Fibroblast of skin of back (primary cell): ENCODE measurements at regions not wholly inside any gene's neighbourhood (a gene's known extent, or its start where the extent isn't known, plus 50 kb on each side); places are given as distances from the start of the nearest gene placed in this dataset.
"Not testable (repeated sequence)": the region's sequence is repeated elsewhere in the genome, so short reads cannot be mapped to it uniquely, and the experiment has no call there.

Experiments used
- DNase-seq: peaks from one replicate; pipeline ENCODE4 v3.0.0-alpha.2; 2013

DNA sequence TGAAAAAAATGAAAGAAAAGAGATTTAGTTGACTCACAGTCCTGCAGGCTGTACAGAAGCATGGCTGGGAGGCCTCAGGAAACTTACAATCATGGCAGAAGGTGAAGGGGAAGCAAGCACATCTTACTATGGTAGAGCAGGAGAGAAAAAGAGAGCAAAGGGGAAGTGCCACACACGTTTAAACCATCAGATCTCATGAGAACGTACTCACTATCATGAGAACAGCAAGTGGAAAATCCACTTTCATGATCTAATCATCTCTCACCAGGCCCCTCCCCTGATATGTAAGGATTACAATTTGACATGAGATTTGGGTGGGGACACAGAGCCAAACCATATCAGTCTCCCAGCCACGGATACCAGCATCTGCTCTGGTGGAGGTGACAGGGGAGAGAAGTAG lies 50.8 kb upstream of the CPOX start:
- DNase-seq = no peak

DNA sequence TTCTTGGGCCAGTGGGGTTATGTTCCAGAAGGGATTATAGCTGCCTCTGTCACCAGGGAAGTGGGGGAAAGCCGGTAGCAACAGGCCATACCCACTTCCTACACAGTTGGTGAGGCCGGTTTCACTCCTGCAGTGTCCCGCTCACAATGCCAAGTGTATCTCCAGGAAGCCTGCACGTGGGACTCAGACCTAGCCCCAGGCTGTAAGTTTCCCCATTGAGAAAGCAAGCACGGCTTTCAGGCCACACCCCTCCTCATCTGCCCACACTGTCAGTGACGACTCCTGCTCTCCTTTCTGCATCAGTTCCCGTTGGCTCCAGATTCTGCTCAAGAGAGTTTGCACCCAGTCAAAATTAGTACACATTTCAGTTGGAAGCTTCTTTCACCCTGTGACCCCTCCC lies 51.6 kb upstream of the CPOX start:
- DNase-seq = no peak

DNA sequence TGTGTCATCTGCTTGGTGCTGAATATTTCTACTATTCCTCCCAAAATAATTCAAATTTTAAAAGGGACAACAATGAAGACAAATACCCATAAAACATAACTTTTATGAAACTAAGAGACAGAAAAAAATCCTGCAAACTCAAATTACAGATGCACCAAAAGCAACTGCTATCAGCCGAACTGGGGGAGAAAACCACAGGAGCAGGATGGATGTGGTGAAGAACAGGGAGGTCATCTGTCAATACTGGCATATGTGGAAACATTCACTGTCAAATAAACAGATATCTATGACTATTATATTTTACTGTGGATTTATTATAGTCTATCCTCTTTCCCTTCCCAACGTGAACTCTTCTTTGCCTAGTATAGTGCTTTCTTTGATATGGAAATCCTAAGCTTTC lies 53.3 kb upstream of the CPOX start:
- DNase-seq = no peak

DNA sequence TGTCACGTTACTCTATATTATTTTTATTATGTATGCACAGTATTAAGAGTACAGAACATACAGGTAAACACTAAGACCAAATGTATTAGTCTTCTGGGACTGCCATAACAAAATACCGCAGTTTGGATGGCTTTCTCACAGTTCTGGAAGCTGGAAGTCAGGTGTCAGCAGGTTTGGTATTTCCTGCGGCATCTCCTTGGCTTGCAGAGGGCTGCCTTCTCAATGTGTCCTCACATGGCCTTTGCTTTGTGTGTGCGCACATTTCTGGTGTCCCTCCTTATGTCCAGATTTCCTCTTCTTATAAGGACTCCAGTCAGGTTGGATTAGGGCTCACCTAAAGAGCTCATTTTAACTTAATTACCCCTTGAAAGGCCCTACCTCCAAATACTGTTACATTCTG lies 53.8 kb upstream of the CPOX start:
- DNase-seq = no peak

DNA sequence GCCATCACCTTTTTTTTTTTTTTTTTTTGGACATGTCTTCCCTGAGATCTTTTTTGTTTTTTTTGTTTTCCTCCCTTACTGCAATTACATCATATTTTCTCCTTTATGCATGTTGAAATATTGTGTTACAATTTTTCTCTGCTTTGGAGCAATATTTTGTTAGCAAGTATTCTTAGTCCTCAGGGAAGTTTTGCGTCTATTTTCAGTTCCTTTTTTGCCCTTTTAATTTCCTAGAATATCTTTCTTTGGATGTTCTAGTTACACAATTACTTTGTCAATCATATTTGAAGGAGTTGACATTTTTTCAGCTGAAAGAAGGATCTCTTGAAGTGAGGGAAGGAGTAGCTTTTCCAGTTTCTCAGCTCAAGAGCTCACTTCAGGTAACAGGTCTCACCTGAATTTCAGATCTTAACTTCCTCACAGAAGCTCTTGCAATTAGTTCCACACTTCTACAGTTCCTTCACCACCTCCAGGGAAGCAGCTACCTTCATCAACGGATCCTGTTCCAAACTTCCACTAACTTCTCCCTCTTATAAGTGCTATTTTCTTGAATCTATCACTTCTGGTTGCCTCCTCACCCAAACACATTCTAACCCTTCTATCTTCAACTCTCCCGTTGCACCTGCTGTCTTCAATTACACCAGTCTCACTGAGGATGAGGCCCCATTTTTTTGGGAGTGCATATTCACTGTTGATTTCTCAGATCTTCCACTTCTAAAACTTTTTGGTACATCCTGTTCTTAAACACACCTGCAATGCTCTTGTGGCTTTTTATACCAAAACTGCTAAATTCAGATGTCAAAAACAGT lies 57.8 kb upstream of the CPOX start:
- DNase-seq = no peak

DNA sequence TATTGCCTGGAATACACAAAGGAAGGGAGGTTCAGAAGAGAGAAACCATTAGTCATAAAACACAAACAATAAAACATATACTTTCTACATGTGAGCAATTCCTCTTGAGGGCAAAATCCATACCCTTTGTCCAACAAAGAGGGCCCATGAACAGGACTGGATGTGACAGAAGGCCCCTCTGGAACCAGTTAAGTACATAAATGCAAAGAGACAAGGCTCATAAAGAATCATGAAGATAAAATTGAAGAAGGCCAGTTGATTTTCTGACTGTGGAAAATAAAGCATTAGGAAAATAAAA lies 58.3 kb upstream of the CPOX start:
- no peak for DNase-seq

DNA sequence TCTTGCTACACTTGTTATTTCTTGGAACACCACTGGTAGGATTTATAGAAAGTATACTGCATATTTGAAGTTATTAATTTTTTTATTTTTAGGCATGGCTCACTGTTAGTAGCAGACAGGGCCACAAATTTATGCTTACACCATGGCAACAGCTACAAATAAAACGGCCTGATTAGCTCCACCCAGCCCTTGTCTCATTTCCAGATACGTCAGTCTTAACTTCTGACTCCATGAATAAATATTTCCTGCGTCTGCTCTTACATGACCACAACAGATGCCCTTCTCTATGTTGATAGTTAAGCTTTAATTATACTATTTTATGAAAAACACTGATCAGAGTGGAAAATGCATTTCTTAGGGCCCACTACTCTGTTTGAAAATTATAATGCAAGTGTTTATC lies 62.3 kb upstream of the CPOX start:
- DNase-seq = peak; percentile 30

DNA sequence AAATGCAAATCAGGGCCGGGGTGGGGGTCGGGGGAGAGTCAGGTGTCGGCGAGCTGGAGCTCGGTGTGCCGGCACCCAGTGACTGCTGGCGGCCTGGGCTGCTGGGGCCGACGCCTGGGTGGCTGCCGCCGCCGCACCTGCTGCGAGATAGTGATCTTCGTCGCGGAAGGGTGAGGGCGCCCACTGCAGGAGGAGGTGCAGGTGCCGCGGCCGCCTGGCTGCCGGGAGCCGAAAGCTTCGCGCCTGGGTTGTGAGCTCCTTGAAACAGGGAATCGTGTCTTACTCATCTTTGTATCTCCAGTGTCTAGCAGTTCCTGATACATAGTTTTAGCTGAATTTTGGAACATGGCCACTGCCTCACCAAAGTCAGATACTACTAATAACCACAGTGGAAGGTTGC lies 64.0 kb upstream of the CPOX start:
- DNase-seq = no peak

DNA sequence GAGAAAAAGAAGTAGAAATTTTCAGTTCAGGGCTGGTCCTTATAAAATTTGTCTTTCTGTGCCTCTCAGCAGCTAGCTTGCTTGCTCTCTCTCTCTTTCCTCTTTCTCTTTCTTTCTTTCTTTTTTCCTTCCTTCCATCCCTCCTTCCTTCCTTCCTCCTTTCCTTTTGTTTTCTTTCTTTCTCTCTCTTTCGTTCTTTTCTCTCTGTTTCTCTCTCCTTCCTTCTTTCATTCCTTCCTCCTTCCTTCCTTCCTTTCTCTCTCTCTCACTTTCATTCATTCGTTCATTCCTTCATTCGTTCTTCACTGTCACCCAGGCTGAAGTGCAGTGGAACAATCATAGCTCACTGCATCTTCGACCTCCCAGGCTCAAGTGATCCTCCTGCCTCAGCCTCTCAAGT lies 69.3 kb upstream of the CPOX start:
- no peak for DNase-seq

DNA sequence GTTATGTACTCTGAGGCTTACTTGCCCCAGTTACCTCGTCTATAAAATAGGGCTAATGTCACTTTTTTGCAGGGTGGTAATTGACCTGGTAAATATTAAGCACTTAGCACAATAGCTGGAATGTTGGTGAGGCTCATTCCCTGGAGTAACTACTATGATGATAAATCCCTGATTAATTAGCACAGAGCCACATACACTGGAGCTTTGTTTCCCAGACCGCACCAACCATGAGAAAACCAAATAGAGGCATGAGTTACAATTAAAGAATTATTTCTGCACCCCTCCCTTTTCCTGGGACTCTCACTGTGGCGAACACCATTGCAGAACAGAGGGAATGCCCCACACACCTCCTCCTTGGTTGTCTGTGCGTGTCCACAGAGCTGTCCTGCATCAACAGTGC lies 76.6 kb upstream of the CPOX start:
- no peak for DNase-seq

DNA sequence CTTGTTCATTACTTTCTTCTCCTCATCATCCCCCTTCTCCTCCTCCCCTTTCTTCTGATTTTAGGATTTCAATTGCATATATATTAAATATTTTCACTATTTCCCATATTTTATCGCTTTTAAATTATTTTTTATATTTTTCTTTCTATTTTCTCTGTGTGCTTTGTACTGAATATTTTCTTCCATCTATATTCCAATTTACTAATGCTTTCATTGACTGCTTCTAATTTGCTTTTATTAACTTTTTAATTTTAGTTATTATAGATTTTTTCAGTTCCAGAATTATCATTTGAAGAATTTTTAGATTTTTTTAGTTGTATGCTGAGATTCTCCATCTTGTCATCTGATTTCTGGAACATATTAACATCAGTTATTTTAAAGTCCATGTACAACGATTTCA lies 83.2 kb upstream of the ST3GAL6 start:
- no peak for DNase-seq

DNA sequence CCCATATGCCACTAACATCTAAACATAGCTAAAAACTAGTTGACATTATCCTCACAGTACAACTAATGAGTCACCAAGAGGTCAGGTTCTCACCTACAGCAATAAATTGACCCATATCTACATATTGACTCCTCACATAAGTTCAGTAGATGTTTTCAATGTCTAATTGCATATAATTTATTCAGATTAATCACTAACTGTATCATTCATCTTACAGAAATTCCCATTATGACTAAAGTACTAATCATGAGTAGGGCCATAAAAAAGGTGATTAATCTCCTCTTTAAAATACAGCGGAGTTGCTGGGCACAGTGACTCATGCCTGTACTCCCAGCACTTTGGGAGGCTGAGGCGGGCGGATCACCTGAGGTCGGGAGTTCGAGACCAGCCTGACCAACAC lies 82.4 kb upstream of the ST3GAL6 start:
- DNase-seq = no peak

DNA sequence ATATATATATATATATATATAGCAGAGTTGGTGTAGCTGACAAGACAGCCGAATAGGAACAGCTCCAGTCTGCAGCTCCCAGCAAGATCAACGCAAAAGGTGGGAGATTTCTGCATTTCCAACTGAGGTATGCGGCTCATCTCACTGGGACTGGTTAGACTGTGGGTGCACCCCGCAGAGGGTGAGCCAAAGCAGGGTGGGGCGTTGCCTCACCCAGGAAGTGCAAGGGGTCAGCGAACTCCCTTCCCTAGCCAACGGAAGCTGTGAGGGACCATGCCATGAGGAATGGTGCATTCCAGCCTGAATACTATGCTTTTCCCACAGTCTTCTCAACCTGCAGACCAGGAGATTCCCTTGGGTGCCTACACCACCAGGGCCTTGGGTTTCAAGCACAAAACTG lies 81.7 kb upstream of the ST3GAL6 start:
- no peak for DNase-seq

DNA sequence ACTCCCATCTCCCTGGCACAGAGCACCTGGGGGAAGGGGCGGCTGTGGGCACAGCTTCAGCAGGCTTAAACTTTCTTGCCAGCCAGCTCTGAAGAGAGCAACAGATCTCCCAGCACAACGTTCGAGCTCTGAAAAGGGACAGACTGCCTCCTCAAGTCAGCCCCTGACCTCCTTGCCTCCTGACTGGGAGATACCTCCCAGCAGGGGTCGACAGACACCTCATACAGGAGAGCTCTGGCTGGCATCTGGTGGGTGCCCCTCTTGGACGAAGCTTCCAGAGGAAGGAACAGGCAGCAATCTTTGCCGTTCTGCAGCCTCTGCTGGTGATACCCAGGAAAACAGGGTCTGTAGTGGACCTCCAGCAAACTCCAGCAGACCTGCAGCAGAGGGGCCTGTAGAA lies 80.7 kb upstream of the ST3GAL6 start:
- not testable (repeated sequence) for DNase-seq

DNA sequence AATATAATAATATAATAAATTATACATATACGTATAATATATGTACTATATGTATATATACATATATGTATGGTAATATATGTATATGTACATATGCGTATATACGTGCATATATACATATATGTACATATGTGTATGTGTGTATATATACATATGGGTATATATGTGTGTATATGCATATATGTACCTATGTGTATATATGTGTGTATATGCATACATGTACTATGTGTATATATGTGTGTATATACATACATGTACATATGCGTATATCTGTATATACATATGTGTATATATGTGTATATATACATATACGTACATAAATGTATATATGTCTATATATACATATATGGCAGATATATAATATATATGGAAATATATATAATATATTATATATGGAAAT lies 74.8 kb upstream of the ST3GAL6 start:
- no peak for DNase-seq

DNA sequence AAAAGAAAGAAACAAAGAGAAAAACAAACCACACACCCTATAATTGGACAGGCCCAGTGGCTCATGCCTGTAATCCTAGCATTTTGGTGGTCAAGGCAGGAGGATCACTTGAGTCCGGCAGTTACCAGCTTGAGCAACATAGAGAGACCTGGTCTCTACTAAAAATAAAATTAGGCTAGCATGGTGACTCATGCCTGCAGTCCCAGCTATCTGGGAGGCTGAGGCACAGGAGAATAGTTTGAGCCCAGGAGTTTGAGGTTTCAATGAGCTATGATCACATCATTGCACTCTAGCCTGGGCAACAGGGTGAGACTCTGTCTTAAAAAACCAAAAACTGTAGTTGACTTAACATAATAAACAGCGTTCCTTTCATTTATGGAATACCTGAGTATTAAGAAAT lies 72.3 kb upstream of the ST3GAL6 start:
- peak; percentile 43 for DNase-seq

DNA sequence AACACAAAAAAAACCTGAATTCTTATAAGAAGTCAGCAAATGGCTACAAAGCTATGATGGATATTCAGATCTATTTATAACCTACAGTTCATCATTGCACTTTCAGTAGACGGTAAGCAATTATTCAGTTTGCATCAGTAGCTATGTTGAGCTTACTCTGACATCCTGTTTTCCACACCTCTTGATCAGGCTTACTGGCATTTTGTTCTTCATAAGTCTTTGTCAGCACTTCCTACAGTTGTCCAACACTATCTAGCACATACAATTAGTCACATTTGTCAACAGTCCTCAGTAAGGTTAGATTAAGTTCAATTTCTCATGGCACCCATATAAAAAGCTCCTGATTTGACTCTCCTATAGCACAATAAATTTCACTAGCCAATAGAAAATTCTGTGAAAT lies 71.2 kb upstream of the ST3GAL6 start:
- no peak for DNase-seq

DNA sequence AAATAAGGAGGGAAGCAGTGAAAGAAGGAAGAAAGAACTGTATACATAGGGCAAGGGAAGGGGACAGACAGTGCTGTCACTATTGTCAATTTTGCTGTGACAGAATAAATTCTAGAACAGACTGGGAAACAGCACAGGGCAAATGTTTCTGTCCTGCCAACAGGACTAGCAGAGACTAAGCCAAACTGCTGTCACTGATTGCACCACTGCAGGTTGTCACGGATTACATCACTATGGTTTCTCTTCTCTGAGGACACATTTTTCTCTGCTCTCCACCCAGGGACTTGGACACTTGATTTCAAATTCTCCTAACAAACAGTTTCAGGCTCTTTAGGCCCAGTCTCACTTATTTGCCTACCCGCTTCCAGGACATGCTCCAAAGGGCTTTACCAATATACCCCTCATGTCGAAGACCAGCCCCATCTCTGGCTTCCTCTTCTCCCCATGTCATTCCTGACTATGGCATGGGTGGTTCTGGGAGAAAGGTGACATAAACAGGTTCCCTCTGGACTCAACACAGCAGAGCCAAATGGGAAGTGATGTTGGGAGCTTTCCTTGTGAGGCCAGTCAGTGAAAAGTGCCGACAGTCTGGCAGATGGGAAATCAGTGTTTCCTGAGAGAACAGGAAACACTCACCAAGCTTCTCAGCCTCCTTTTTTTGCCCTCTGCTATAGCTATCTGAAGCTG lies 70.2 kb upstream of the ST3GAL6 start:
- no peak for DNase-seq

DNA sequence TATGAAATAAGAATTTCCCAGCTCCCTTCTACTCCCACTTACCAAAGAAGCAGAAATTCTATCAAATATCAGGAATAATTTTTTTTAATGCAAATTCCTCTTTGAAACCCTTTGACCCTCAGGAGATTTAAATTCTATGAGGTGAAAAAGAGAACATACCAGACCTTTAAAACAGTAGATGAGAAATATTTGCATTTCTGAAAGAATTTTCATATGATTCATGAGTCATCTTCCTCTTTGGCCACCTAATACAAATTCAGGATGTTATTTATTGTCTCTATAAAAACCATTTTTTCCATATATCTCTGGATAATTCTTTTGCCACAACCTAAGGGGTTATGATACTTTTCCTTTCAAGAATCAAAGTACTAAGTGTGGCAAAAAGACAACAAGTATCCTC lies 67.3 kb upstream of the ST3GAL6 start:
- peak; percentile 63 for DNase-seq

DNA sequence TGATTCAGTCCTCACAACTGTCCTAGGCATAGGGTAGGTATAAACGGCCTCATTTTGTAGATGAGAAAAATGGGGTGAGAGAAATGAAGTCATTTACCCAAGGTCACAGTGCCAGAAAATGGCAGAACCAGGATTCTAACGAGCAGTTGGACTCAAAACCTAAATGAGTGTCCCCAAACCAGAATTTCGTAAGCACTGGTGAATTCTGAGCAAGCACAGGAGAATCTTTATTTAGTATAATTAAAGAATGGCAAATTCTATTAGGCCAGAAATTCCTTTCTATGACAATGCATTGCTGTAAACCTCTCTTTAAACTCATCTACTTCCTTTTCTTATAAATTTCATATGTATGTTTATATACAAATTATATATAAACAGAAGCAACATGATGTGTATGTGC lies 66.8 kb upstream of the ST3GAL6 start:
- not testable (repeated sequence) for DNase-seq

DNA sequence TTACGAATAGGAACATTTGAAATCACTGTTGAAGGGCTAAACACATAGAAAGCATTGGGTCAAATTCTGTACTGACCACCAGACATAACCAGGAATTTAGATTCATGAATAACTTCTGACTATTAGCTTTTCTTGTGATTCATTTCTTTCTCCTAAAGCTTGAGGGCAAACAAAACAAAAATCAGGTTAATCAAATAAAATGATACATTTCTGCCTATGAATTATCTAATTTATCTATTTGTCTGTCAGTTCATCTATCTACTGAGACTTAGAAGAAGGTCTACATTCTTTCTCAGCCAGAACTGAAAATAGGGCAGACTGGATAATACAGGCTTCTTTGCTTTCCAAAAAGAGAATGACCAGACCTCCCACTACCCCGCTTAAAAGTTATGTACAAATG lies 65.9 kb upstream of the ST3GAL6 start:
- DNase-seq = peak; percentile 21

DNA sequence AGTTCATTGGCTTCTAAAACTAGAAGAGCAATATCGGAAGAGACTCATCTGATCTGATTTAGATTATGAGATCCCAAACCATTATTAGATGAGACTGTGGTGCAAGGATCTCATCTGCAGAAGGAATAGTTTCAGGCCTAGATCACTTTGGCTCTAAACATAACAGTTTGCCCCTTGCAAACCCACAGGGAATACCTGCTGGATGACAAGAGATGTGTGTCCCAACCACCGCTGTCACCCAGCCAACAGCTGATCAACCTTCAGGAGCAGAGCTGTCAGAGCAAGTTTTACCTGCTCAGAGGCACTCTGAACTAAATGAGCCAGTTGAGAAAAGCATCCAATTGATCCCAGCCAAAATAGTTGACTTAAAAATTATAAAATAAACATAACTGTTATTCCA lies 64.0 kb upstream of the ST3GAL6 start:
- DNase-seq = no peak

DNA sequence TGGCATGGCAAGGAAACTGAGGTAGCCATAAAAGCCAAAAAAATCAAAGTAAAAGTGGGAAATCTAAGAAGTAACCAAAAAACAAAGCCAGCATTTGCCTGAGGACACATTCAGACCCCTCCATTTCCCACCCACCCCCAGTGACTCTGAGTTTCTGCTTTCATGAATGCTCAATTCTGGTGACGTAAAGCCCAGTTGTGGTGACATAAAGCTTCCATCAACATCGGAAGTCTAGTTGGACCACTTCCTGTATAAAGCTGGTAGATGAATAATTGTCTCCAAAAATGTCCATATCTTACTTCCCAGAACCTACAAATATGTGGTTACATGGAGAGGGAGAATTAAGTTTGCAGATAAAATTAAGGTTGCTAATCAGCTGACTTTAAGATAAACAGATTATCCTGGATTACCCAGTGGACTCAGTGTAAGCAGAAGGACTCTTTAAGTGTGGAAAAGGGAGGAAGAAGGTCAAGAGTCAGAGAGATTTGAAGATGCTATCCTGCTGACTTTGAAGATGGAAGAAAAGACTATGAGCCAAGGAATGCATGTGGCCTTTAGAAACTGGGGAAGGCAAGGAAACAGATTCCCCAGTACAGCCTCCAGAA lies 62.0 kb upstream of the ST3GAL6 start:
- no peak for DNase-seq

DNA sequence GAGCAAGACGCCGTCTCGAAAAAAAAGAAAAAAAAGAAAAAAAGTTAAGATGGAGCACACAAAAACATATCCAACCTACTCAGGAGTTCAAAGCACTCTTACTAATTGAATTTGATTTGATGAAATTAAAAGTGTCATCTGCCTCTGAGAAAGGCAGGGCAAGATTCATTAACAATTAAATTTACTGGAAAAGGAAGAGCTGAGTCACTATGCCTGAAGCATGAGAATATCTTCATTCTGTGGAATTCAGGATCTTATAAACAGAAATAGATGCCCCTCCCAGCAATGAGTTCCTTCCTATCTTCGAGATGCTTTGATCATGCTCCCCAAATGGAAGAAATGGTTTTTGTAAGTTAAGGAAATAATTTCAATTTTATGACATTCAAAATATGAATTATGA lies 61.0 kb upstream of the ST3GAL6 start:
- DNase-seq = peak; percentile 18
